Stomach (tissue), 8 donors: ENCODE measurements at regions not wholly inside any gene's neighbourhood (a gene's known extent, or its start where the extent isn't known, plus 50 kb on each side); places are given as distances from the start of the nearest gene placed in this dataset.

ENCODE experiments used
- DNase-seq, 2 donors: peaks; one replicate each; pipeline versions ENCODE4 v3.0.0 to v3.0.0-alpha.2; 2013 to 2019
- H3K27ac ChIP-seq, 5 donors: fragments of 200-600 bp in 4 of 5; sonication (generic) in 4 of 5; one replicate each; pipeline ENCODE4 v1.5.1; 2013 to 2019; ENCODE audit warnings: mild to moderate bottlenecking in 1 of 5, moderate library complexity in 1 of 5
- H3K27me3 ChIP-seq, 3 donors: fragments of 200-600 bp; sonication (generic); one replicate each; pipeline ENCODE4 v1.5.1; 2017 to 2019; ENCODE audit warnings: mixed run types in 1 of 3
- H3K36me3 ChIP-seq, 4 donors: fragments of 200-600 bp; sonication (generic); 1 replicate in 3 of 4; 2 replicates in 1 of 4; pipeline ENCODE4 v1.5.1; 2016 to 2019
- H3K4me1 ChIP-seq, 4 donors: fragments of 200-600 bp; sonication (generic); one replicate each; pipeline ENCODE4 v1.5.1; 2016 to 2019
- H3K4me3 ChIP-seq, 4 donors: fragments of 200-600 bp; sonication (generic) in 3 of 4; one replicate each; pipeline ENCODE4 v1.5.1; 2016 to 2019; ENCODE audit warnings: mild to moderate bottlenecking in 1 of 4
- H3K9me3 ChIP-seq, 4 donors: fragments of 200-600 bp; sonication (generic); one replicate each; pipeline ENCODE4 v1.5.1; 2016 to 2019
- EP300 ChIP-seq: sonication (generic); formaldehyde crosslinking; IDR thresholded peaks from one replicate; pipeline ENCODE4 v1.6.1; 2017; ENCODE audit warnings: antibody characterized with exemption
- POLR2A ChIP-seq, 4 donors: fragments of 450-650 bp; IDR thresholded peaks; one replicate each; pipeline ENCODE4 v1.6.1; 2016; ENCODE audit warnings: antibody characterized with exemption in 4 of 4, control low read depth in 2 of 4, mild to moderate bottlenecking in 1 of 4, moderate library complexity in 1 of 4
- POLR2AphosphoS5 ChIP-seq, 3 donors: sonication (generic); formaldehyde crosslinking; IDR thresholded peaks; one replicate each; pipeline ENCODE4 v1.6.1; 2016; ENCODE audit warnings: antibody characterized with exemption in 3 of 3
- WGBS, 5 donors: extraction: QIAGEN DNeasy Blood & Tissue Kit in 3 of 5; methylation state at CpG; one replicate each; pipeline versions ENCODE4 v1.1.5 to v1.1.7; 2013 to 2018; 5-methylcytosine and 5-hydroxymethylcytosine counted together
- intact Hi-C: fragments of 100-400 bp; cut with DNase I; formaldehyde crosslinking; loops from one replicate; pipeline ENCODE4 v1.15.1; 2023; ENCODE audit warnings: low total_unique reads
- TF ChIP-seq, protein P1 (sequence below), 7 experiments: fragments of 450-650 bp in 4 of 7; fragments of 200-600 bp in 3 of 7; sonication (generic) in 3 of 7; IDR thresholded peaks; one replicate each; pipeline ENCODE4 v1.5.1; 2016 to 2019; ENCODE audit warnings: antibody characterized with exemption in 7 of 7, control low read depth in 2 of 7, mild to moderate bottlenecking in 1 of 7
- donor health status: healthy with polysubstance abuse.
- donor health status: Bipolar disorder and iron deficiency.
- donor health status: healthy.

GRCh38 chr15:46933332-46933731 lies 784.0 kb upstream of the SEMA6D start:
- intact Hi-C loops = no loop called here
- 73 to 91% (median 82%) methylated on average over 4 of the region's 4 CpGs for WGBS, 5 donors

GRCh38 chr15:46934851-46935250 lies 782.5 kb upstream of the SEMA6D start:
- no peak for DNase-seq
- WGBS, 5 donors = 79 to 87% (median 85%) methylated on average over 2 of the region's 2 CpGs

More at GRCh38 chr15:46933332-46933731, 784.0 kb upstream of the SEMA6D start:
- no peaks in the 10 kb centered on the region for H3K4me1 ChIP-seq
- H3K27me3 ChIP-seq = no peaks in the 10 kb centered on the region
- no peaks in the 10 kb centered on the region for H3K9me3 ChIP-seq
- H3K4me3 ChIP-seq = no peak overlapping the region
- H3K36me3 ChIP-seq = no peaks in the 10 kb centered on the region
- DNase-seq = no peak
- TF ChIP-seq, protein P1, sequence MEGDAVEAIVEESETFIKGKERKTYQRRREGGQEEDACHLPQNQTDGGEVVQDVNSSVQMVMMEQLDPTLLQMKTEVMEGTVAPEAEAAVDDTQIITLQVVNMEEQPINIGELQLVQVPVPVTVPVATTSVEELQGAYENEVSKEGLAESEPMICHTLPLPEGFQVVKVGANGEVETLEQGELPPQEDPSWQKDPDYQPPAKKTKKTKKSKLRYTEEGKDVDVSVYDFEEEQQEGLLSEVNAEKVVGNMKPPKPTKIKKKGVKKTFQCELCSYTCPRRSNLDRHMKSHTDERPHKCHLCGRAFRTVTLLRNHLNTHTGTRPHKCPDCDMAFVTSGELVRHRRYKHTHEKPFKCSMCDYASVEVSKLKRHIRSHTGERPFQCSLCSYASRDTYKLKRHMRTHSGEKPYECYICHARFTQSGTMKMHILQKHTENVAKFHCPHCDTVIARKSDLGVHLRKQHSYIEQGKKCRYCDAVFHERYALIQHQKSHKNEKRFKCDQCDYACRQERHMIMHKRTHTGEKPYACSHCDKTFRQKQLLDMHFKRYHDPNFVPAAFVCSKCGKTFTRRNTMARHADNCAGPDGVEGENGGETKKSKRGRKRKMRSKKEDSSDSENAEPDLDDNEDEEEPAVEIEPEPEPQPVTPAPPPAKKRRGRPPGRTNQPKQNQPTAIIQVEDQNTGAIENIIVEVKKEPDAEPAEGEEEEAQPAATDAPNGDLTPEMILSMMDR (IDR thresholded peaks at IDR 0.05) = no peak
- TF ChIP-seq POLR2AphosphoS5 (IDR thresholded peaks at IDR 0.05) (no peak), POLR2A (IDR thresholded peaks at IDR 0.05) (no peak), EP300 (no peak)
- no peak overlapping the region for H3K27ac ChIP-seq

DNA sequence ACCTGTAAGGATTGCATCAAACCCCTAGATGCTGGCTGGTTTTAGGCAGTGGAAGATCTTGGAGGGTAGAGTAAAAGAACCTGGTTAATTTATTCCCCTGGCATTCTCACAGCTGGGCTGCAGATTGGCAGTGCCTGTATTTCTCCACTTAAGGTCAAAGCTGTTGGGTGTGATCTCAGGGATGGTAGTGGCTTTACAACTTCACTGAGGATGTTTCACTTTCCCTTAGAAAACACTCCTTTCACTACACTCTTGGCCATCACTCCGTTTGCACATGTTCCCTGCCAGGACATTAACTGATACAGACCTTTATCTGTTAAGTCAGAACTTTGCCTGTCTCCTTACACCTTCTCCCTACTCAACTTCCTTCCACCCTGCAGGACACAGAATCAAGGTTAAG lies 779.1 kb upstream of the SEMA6D start:
- no peaks in the 10 kb centered on the region for H3K36me3 ChIP-seq
- H3K27me3 ChIP-seq = no peaks in the 10 kb centered on the region
- intact Hi-C loops = no loop called here
- H3K4me3 ChIP-seq = no peak overlapping the region
- H3K9me3 ChIP-seq = no peaks in the 10 kb centered on the region
- no peak for DNase-seq
- no peak overlapping the region for H3K27ac ChIP-seq
- H3K4me1 ChIP-seq = no peaks in the 10 kb centered on the region
- WGBS, 5 donors = 18 to 58% (median 25%) methylated on average over 1 of the region's 1 CpG
- TF ChIP-seq POLR2A (IDR thresholded peaks at IDR 0.05) (no peak), POLR2AphosphoS5 (IDR thresholded peaks at IDR 0.05) (no peak), EP300 (no peak)
- TF ChIP-seq, protein P1 (IDR thresholded peaks at IDR 0.05) = no peak

More at GRCh38 chr15:46934851-46935250, 782.5 kb upstream of the SEMA6D start:
- Histone ChIP-seq H3K27me3 (no peaks in the 10 kb centered on the region), H3K4me3 (no peak overlapping the region), H3K9me3 (no peaks in the 10 kb centered on the region), H3K4me1 (no peaks in the 10 kb centered on the region), H3K36me3 (no peaks in the 10 kb centered on the region), H3K27ac (no peak overlapping the region)
- TF ChIP-seq POLR2AphosphoS5 (IDR thresholded peaks at IDR 0.05) = no peak
- no peak for TF ChIP-seq EP300
- intact Hi-C loops = no loop called here

DNA sequence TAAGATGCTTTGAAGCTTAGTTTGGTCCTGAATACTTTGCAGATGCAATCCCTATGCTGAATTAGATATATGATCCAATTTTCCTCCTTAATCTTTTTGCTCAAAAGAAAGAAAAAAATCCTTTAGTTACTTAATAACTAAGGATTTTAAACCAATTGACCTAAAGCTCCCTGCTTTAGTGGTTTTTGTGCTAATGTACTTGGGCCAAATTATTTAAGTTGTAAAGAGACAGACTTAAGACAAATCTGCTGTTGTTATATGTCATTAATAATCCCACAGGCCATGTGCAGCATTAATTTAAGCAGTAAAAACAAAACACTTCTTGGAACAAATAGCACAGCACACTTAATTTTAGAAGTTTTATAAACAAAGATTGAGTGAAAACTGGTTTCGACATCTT lies 776.1 kb upstream of the SEMA6D start:
- TF ChIP-seq POLR2A (IDR thresholded peaks at IDR 0.05) (no peak), EP300 (no peak), POLR2AphosphoS5 (IDR thresholded peaks at IDR 0.05) (no peak)
- TF ChIP-seq, protein P1 (IDR thresholded peaks at IDR 0.05) = no peak
- intact Hi-C loops = no loop called here
- Histone ChIP-seq H3K4me1 (no peaks in the 10 kb centered on the region), H3K27me3 (no peaks in the 10 kb centered on the region), H3K4me3 (no peak overlapping the region), H3K9me3 (no peaks in the 10 kb centered on the region), H3K27ac (no peak overlapping the region), H3K36me3 (no peaks in the 10 kb centered on the region)
- 69 to 83% (median 74%) methylated on average over 1 of the region's 1 CpG for WGBS, 5 donors
- DNase-seq = no peak

DNA sequence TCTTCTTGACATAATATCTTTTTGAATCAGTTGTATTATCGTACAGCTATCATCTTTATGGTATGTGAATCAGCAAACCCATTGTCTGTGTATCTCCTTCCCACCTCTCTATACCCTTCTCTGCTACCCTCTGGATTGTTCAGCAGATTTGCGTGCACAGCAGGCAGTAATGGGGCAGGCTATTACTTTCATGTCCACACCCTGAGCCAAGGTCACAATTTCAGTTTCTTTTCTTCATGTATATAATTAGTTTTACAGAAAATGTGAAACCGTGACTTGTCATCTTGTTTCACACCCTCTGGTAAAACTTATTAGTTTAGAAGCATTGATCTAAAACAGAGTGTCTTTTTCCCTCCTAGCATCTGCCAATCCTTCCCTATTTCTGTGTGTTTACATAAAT lies 770.4 kb upstream of the SEMA6D start:
- no peak for TF ChIP-seq EP300
- no peak for TF ChIP-seq POLR2AphosphoS5 (IDR thresholded peaks at IDR 0.05)
- TF ChIP-seq, protein P1 (IDR thresholded peaks at IDR 0.05) = no peak
- no peak for TF ChIP-seq POLR2A (IDR thresholded peaks at IDR 0.05)
- H3K36me3 ChIP-seq = no peaks in the 10 kb centered on the region
- no peak overlapping the region for H3K27ac ChIP-seq
- H3K4me1 ChIP-seq = no peaks in the 10 kb centered on the region
- WGBS, 5 donors = 74 to 90% (median 82%) methylated on average over 3 of the region's 3 CpGs
- peaks cover 0 to 6% (median 2%) of the 10 kb centered on the region in 4 donors for H3K9me3 ChIP-seq
- DNase-seq = no peak
- intact Hi-C loops = no loop called here
- no peaks in the 10 kb centered on the region for H3K27me3 ChIP-seq
- H3K4me3 ChIP-seq = no peak overlapping the region
